ENCODE measurements at regions not wholly inside any gene's neighbourhood (a gene's known extent, or its start where the extent isn't known, plus 50 kb on each side); places are given as distances from the start of the nearest gene placed in this dataset.

DNA sequence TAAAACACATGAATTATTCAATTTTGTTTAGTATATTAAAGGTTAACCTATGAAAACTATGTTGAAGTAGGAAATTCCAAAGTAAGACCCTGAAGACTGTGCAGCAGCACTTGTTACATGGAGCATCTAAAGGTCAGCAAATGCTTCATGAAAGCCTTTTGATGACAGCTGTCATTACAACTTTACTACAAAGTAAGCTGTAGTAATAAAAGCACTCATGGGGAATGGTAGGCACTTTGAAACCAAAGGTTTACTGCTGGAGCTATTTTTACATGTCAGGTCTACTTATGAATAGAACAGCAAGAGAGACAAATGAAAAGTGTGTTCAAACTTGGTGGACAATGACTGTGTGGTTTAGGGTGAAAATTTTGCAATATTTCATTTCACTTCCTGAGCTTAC is 672.5 kb upstream of the PCDH20 start:
- Histone ChIP-seq H3K36me3 (no peaks in the 10 kb centered on the region), H3K4me1 (no peaks in the 10 kb centered on the region), H3K4me3 (no peak overlapping the region), H3K9me3 (no peaks in the 10 kb centered on the region), H3K27ac (no peak overlapping the region), H3K27me3 (no peaks in the 10 kb centered on the region)
- ATAC-seq (no peak), DNase-seq (no peak), FAIRE-seq (no peak)
- intact Hi-C loops (cut with DNase I): no loop called here
- TF ChIP-seq, protein P1, sequence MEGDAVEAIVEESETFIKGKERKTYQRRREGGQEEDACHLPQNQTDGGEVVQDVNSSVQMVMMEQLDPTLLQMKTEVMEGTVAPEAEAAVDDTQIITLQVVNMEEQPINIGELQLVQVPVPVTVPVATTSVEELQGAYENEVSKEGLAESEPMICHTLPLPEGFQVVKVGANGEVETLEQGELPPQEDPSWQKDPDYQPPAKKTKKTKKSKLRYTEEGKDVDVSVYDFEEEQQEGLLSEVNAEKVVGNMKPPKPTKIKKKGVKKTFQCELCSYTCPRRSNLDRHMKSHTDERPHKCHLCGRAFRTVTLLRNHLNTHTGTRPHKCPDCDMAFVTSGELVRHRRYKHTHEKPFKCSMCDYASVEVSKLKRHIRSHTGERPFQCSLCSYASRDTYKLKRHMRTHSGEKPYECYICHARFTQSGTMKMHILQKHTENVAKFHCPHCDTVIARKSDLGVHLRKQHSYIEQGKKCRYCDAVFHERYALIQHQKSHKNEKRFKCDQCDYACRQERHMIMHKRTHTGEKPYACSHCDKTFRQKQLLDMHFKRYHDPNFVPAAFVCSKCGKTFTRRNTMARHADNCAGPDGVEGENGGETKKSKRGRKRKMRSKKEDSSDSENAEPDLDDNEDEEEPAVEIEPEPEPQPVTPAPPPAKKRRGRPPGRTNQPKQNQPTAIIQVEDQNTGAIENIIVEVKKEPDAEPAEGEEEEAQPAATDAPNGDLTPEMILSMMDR (IDR thresholded peaks at IDR 0.05): no peak

DNA sequence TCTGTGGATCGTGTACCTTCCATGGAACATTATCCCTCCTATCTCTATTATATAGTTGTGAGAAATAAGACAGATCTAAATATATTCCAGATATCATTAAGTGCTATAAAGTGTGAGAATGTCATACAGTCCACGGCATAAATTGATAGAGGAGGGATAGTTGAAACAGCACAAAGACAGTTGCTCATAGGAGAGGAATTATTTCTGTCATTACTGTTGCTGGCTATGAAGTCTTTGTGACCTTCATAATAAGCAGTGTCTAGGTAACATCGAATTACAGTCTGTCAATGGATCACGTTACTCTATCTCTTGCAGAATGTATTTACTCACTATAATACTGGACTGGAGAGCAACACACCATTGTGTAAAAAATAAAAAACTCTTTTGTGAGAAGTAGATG is 671.5 kb upstream of the PCDH20 start:
- Histone ChIP-seq H3K4me1 (no peaks in the 10 kb centered on the region), H3K36me3 (no peaks in the 10 kb centered on the region), H3K9me3 (no peaks in the 10 kb centered on the region), H3K27me3 (no peaks in the 10 kb centered on the region), H3K4me3 (no peak overlapping the region), H3K27ac (no peak overlapping the region)
- no peak for ATAC-seq
- no peak for FAIRE-seq
- WGBS, 2 donors: 40 to 53% methylated on average over 4 of the region's 4 CpGs
- intact Hi-C loops (cut with DNase I): no loop called here
- TF ChIP-seq, protein P1 (IDR thresholded peaks at IDR 0.05): no peak
- no peak for DNase-seq

DNA sequence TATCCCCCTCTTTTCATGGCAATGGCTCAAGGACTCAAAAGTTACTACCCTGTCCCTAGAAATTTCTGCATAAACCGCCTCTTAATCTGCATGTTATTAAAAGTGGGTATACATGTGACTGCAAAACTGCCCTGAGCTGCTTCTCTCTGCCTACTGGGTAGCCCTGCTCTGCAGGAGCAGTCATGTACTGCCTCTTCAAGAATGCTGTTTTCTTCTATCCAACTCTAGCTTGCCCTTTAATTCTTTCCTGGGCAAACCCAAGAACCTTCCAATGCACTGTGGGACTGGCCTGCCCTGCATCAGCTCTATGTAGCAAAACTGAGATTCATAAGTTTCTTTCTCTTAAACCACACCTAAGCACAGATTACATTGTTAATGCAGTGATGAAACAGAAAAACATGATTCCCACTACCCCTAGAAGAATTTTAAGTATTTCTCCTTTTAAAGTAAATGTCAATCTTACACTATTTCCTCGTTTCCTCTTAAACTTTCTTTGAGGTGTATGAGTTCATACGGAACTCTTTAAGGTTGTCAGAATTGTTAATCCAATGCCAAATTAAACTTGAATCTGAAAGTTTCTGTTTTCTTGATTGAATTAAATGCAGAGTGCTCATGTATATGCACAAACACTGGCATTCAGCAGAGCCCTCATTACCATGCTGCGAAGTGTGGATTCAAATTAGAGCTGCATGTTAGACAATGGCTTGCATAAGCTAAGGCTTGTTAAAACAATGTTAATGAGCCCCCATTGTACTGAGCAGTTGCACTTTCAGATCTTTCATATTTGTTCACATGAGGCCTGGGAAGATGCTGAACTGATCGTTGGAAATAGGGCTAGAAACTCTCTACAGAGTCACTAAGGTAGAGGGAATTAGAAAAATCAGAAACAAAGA is 669.9 kb upstream of the PCDH20 start:
- Histone ChIP-seq H3K9me3 (no peaks in the 10 kb centered on the region), H3K27ac (no peak overlapping the region), H3K36me3 (no peaks in the 10 kb centered on the region), H3K4me1 (no peaks in the 10 kb centered on the region), H3K27me3 (no peaks in the 10 kb centered on the region), H3K4me3 (no peak overlapping the region)
- no peak for ATAC-seq
- intact Hi-C loops (cut with DNase I): no loop called here
- TF ChIP-seq, protein P1 (IDR thresholded peaks at IDR 0.05): no peak
- no peak for FAIRE-seq
- 42 to 57% methylated on average over 5 of the region's 5 CpGs for WGBS, 2 donors
- no peak for DNase-seq

DNA sequence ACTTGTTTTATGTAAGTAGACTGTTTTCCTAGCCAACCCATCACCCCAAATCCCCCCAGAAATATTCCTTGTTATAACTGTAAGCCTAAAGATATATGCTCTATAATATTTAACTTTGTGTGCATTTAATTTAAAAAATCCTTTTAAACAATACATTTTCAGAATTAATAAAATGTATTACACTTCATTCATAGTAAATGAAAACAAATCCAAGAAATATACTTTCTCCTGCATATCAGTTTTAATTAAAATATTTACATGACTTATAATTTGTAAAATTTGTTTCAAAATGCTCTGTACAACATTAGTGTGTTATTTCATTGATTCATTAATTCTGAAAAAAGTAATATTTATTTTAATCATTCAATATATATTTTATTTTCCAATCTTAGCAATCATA is 669.1 kb upstream of the PCDH20 start:
- Histone ChIP-seq H3K36me3 (no peaks in the 10 kb centered on the region), H3K4me3 (no peak overlapping the region), H3K27ac (no peak overlapping the region), H3K4me1 (no peaks in the 10 kb centered on the region), H3K9me3 (no peaks in the 10 kb centered on the region), H3K27me3 (no peaks in the 10 kb centered on the region)
- intact Hi-C loops (cut with DNase I): no loop called here
- TF ChIP-seq, protein P1 (IDR thresholded peaks at IDR 0.05): no peak
- ATAC-seq (no peak), DNase-seq (no peak), FAIRE-seq (no peak)

DNA sequence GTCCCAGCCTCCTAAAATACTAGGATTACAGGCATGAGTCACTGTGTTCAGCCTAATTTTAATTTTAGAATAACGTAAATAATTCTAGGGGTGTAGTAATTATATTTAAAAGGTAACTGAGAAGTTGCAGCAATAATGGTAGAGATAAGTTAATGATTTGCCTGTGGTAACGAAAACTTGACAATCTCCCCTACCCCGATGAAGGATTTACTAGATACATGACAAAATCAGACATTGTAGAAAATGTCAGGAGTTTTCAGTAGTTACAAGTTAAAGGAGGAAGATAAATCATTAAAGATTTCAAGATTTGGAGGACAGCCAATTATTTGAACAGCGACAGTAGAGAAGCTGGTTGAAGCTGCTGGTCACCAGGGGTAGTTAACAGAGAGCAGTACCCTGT is 652.2 kb upstream of the PCDH20 start:
- Histone ChIP-seq H3K9me3 (no peaks in the 10 kb centered on the region), H3K4me3 (no peak overlapping the region), H3K27ac (no peak overlapping the region), H3K27me3 (no peaks in the 10 kb centered on the region), H3K4me1 (no peaks in the 10 kb centered on the region), H3K36me3 (no peaks in the 10 kb centered on the region)
- TF ChIP-seq, protein P1 (IDR thresholded peaks at IDR 0.05): no peak
- ATAC-seq: no peak
- no peak for FAIRE-seq
- 26 to 36% methylated on average over 4 of the region's 4 CpGs for WGBS, 2 donors
- intact Hi-C loops (cut with DNase I): no loop called here
- DNase-seq: no peak

Data from pancreas (tissue), 10 donors.